Psoas muscle (tissue), 7 donors: ENCODE measurements at regions not wholly inside any gene's neighbourhood (a gene's known extent, or its start where the extent isn't known, plus 50 kb on each side); places are given as distances from the start of the nearest gene placed in this dataset.

Experiments
- ATAC-seq, 4 donors: fragments of 200-7000 bp; cut with Tn5 transposase; one replicate each; pipeline ENCODE4 v1.9.1; 2020; ENCODE audit warnings: moderate library complexity in 3 of 4, mild to moderate bottlenecking in 2 of 4
- DNase-seq, 2 donors: peaks; one replicate each; pipeline ENCODE4 v3.0.0-alpha.2; 2020
- H3K27ac ChIP-seq: fragments of 200-600 bp; one replicate; pipeline ENCODE4 v1.8.0; 2022
- H3K27me3 ChIP-seq, 3 donors: fragments of 200-600 bp in 1 of 3; one replicate each; pipeline versions ENCODE4 v1.6.1 to v1.8.0; 2013 to 2022; ENCODE audit warnings: low read length in 2 of 3, mild to moderate bottlenecking in 2 of 3, moderate library complexity in 1 of 3; ENCODE audit not compliant: insufficient read depth in 3 of 3
- H3K36me3 ChIP-seq, 2 donors: fragments of 200-600 bp in 1 of 2; one replicate each; pipeline versions ENCODE4 v1.6.1 to v1.8.0; 2013 to 2022; ENCODE audit warnings: low read depth in 1 of 2, mild to moderate bottlenecking in 1 of 2, moderate library complexity in 1 of 2; ENCODE audit not compliant: insufficient read depth in 1 of 2
- H3K4me1 ChIP-seq: fragments of 200-600 bp; one replicate; pipeline ENCODE4 v1.8.0; 2022
- H3K4me3 ChIP-seq: fragments of 200-600 bp; one replicate; pipeline ENCODE4 v1.8.0; 2022; ENCODE audit warnings: mild to moderate bottlenecking
- H3K9me3 ChIP-seq: fragments of 200-600 bp; one replicate; pipeline ENCODE4 v1.8.0; 2022
- CTCF ChIP-seq: fragments of 200-600 bp; IDR thresholded peaks from one replicate; pipeline ENCODE4 v1.8.0; 2022; ENCODE audit warnings: antibody characterized with exemption
- WGBS, 3 donors: extraction: QIAGEN DNeasy Blood & Tissue Kit; methylation state at CpG; one replicate each; pipeline versions ENCODE4 v1.1.6 to v1.1.7; 2013; 5-methylcytosine and 5-hydroxymethylcytosine counted together
- intact Hi-C, 2 donors: fragments of 100-400 bp; cut with DNase I; formaldehyde crosslinking; loops; one replicate each; pipeline versions ENCODE4 v1.11.0 to v1.14.2; 2022
- donor health status: healthy with polysubstance abuse.
- donor health status: DM: no; HTN: no; CAD: no; lungs with moderate emphysema.
- donor health status: Bipolar disorder and iron deficiency.
- donor health status: healthy.
- donor health status: DM: yes; HTN: yes; CAD: no.
- donor health status: DM: no; HTN: no; CAD: no.
- donor health status: DM: yes; HTN: yes; CAD: no.

GRCh38 chr5:29277642-29278041 lies 1915.8 kb upstream of the CDH6 start:
- Histone ChIP-seq H3K27me3 (no peaks in the 10 kb centered on the region), H3K4me1 (no peaks in the 10 kb centered on the region), H3K9me3 (peaks cover 10% of the 10 kb centered on the region), H3K36me3 (no peaks in the 10 kb centered on the region), H3K4me3 (no peak overlapping the region), H3K27ac (no peak overlapping the region)
- TF ChIP-seq CTCF: no peak
- WGBS, 3 donors: 53 to 59% (median 58%) methylated on average over 2 of the region's 2 CpGs
- ATAC-seq (no peak), DNase-seq (no peak)
- intact Hi-C loops: no loop called here

- intact Hi-C loops: no loop called here
- TF ChIP-seq CTCF: no peak
- no peak for ATAC-seq
These were observed 1917.1 kb upstream of the CDH6 start for GRCh38 chr5:29276371-29276770.

GRCh38 chr5:29263915-29264351 lies 1929.6 kb upstream of the CDH6 start:
- Histone ChIP-seq H3K27ac (no peak overlapping the region), H3K9me3 (no peaks in the 10 kb centered on the region), H3K36me3 (no peaks in the 10 kb centered on the region), H3K4me3 (no peak overlapping the region), H3K4me1 (no peaks in the 10 kb centered on the region), H3K27me3 (no peaks in the 10 kb centered on the region)
- 39 to 48% (median 41%) methylated on average over 4 of the region's 4 CpGs for WGBS, 3 donors
- DNase-seq: no peak
- intact Hi-C loops: no loop called here
- ATAC-seq: no peak
- TF ChIP-seq CTCF: no peak

More at GRCh38 chr5:29276371-29276770, 1917.1 kb upstream of the CDH6 start:
- no peak overlapping the region for H3K27ac ChIP-seq
- no peak overlapping the region for H3K4me3 ChIP-seq
- no peaks in the 10 kb centered on the region for H3K27me3 ChIP-seq
- no peaks in the 10 kb centered on the region for H3K36me3 ChIP-seq
- 87 to 100% (median 94%) methylated on average over 1 of the region's 1 CpG for WGBS, 3 donors
- H3K4me1 ChIP-seq: no peaks in the 10 kb centered on the region
- no peak for DNase-seq
- peaks cover 10% of the 10 kb centered on the region for H3K9me3 ChIP-seq

- Histone ChIP-seq H3K9me3 (no peaks in the 10 kb centered on the region), H3K4me1 (no peaks in the 10 kb centered on the region), H3K4me3 (no peak overlapping the region), H3K27me3 (no peaks in the 10 kb centered on the region), H3K36me3 (no peaks in the 10 kb centered on the region), H3K27ac (no peak overlapping the region)
- no peak for DNase-seq
- 53 to 70% (median 67%) methylated on average over 3 of the region's 3 CpGs for WGBS, 3 donors
- no peak for ATAC-seq
- no peak for TF ChIP-seq CTCF
- intact Hi-C loops: no loop called here
These were observed 1931.0 kb upstream of the CDH6 start for GRCh38 chr5:29262339-29263123.

GRCh38 chr5:29261213-29261612 lies 1932.3 kb upstream of the CDH6 start:
- TF ChIP-seq CTCF: no peak
- no peak overlapping the region for H3K4me3 ChIP-seq
- no peaks in the 10 kb centered on the region for H3K4me1 ChIP-seq
- H3K27ac ChIP-seq: no peak overlapping the region
- no peaks in the 10 kb centered on the region for H3K9me3 ChIP-seq
- WGBS, 3 donors: 78 to 79% (median 79%) methylated on average over 1 of the region's 1 CpG
- no peak for ATAC-seq
- intact Hi-C loops: no loop called here
- H3K27me3 ChIP-seq: no peaks in the 10 kb centered on the region
- DNase-seq: no peak
- H3K36me3 ChIP-seq: no peaks in the 10 kb centered on the region
